ENCODE measurements at regions not wholly inside any gene's neighbourhood (a gene's known extent, or its start where the extent isn't known, plus 50 kb on each side); places are given as distances from the start of the nearest gene placed in this dataset.

DNA sequence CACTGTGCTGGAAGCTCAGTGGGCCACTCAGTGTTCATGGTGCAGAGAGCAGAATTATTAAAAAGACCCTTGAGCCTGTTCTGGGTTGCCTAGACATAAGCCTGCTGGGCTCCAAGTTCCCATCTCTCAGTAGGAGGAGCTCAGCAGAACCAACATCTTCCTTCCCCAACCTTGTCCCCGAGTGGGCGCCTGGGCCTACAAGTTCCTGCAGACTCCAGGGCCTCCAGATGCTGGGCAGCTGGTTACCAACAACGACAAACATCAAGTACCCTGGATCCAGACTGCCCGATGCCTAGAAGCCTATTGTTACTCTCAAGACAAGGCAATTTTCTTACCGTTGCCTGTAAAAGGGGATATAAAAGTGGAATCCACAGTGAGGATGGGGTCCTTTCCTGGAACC, 214.2 kb downstream of the HAUS1 start (continued):
- TF ChIP-seq, protein P1, sequence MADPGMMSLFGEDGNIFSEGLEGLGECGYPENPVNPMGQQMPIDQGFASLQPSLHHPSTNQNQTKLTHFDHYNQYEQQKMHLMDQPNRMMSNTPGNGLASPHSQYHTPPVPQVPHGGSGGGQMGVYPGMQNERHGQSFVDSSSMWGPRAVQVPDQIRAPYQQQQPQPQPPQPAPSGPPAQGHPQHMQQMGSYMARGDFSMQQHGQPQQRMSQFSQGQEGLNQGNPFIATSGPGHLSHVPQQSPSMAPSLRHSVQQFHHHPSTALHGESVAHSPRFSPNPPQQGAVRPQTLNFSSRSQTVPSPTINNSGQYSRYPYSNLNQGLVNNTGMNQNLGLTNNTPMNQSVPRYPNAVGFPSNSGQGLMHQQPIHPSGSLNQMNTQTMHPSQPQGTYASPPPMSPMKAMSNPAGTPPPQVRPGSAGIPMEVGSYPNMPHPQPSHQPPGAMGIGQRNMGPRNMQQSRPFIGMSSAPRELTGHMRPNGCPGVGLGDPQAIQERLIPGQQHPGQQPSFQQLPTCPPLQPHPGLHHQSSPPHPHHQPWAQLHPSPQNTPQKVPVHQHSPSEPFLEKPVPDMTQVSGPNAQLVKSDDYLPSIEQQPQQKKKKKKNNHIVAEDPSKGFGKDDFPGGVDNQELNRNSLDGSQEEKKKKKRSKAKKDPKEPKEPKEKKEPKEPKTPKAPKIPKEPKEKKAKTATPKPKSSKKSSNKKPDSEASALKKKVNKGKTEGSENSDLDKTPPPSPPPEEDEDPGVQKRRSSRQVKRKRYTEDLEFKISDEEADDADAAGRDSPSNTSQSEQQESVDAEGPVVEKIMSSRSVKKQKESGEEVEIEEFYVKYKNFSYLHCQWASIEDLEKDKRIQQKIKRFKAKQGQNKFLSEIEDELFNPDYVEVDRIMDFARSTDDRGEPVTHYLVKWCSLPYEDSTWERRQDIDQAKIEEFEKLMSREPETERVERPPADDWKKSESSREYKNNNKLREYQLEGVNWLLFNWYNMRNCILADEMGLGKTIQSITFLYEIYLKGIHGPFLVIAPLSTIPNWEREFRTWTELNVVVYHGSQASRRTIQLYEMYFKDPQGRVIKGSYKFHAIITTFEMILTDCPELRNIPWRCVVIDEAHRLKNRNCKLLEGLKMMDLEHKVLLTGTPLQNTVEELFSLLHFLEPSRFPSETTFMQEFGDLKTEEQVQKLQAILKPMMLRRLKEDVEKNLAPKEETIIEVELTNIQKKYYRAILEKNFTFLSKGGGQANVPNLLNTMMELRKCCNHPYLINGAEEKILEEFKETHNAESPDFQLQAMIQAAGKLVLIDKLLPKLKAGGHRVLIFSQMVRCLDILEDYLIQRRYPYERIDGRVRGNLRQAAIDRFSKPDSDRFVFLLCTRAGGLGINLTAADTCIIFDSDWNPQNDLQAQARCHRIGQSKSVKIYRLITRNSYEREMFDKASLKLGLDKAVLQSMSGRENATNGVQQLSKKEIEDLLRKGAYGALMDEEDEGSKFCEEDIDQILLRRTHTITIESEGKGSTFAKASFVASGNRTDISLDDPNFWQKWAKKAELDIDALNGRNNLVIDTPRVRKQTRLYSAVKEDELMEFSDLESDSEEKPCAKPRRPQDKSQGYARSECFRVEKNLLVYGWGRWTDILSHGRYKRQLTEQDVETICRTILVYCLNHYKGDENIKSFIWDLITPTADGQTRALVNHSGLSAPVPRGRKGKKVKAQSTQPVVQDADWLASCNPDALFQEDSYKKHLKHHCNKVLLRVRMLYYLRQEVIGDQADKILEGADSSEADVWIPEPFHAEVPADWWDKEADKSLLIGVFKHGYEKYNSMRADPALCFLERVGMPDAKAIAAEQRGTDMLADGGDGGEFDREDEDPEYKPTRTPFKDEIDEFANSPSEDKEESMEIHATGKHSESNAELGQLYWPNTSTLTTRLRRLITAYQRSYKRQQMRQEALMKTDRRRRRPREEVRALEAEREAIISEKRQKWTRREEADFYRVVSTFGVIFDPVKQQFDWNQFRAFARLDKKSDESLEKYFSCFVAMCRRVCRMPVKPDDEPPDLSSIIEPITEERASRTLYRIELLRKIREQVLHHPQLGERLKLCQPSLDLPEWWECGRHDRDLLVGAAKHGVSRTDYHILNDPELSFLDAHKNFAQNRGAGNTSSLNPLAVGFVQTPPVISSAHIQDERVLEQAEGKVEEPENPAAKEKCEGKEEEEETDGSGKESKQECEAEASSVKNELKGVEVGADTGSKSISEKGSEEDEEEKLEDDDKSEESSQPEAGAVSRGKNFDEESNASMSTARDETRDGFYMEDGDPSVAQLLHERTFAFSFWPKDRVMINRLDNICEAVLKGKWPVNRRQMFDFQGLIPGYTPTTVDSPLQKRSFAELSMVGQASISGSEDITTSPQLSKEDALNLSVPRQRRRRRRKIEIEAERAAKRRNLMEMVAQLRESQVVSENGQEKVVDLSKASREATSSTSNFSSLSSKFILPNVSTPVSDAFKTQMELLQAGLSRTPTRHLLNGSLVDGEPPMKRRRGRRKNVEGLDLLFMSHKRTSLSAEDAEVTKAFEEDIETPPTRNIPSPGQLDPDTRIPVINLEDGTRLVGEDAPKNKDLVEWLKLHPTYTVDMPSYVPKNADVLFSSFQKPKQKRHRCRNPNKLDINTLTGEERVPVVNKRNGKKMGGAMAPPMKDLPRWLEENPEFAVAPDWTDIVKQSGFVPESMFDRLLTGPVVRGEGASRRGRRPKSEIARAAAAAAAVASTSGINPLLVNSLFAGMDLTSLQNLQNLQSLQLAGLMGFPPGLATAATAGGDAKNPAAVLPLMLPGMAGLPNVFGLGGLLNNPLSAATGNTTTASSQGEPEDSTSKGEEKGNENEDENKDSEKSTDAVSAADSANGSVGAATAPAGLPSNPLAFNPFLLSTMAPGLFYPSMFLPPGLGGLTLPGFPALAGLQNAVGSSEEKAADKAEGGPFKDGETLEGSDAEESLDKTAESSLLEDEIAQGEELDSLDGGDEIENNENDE (IDR thresholded peaks at IDR 0.05; ENCODE audit: insufficient replicate concordance, low read length): no peak
- no peak for TF ChIP-seq CEBPB (IDR thresholded peaks at IDR 0.05; ENCODE audit: low read depth, low read length)
- no peak for TF ChIP-seq ASH2L (IDR thresholded peaks at IDR 0.05; ENCODE audit: low read length)
- TF ChIP-seq SP2 (IDR thresholded peaks at IDR 0.05; ENCODE audit: low read length): no peak
- no peak for TF ChIP-seq ATF3 (IDR thresholded peaks at IDR 0.05; ENCODE audit: insufficient read depth, low read depth, low read length)

Data from H1 (cell line).